ENCODE measurements at regions not wholly inside any gene's neighbourhood (a gene's known extent, or its start where the extent isn't known, plus 50 kb on each side); places are given as distances from the start of the nearest gene placed in this dataset.
"Not testable (repeated sequence)": the region's sequence is repeated elsewhere in the genome, so short reads cannot be mapped to it uniquely, and the experiment has no call there.

DNA sequence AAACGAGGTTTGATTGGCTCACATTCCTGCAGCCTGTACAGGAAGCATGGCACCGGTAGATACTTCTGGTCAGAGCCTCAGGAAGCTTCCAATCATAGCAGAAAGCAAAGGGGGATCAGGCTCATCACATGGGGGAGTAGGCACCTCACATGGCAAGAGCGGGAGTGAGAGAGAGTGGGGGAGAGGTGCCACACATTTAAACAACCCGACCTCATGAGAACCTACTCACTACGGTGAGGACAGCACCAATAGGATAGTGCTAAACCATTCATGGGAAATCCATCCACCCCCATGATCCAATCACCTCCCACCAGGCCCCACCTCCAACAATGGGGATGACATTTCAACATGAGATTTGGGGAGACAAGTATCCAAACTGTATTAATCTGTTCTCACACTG lies 105.8 kb downstream of the SOCS6 start:
- no peaks in the 10 kb centered on the region for H3K27me3 ChIP-seq (ENCODE audit: control insufficient read depth, insufficient read depth, low read length)
- no peak for DNase-seq (ENCODE audit: low read depth, low spot score)
- no peak overlapping the region for H3K4me3 ChIP-seq (ENCODE audit: low read length)
- no peak overlapping the region for H3K27ac ChIP-seq (ENCODE audit: low read length)
- H3K9me3 ChIP-seq (ENCODE audit: control insufficient read depth, insufficient read depth, low read length): no peaks in the 10 kb centered on the region
- no peaks in the 10 kb centered on the region for H3K36me3 ChIP-seq (ENCODE audit: control insufficient read depth, insufficient read depth, low read length)
- no CpG with 5 or more reads among the region's 5 CpGs for WGBS (ENCODE audit: insufficient coverage, insufficient read length)
- H3K4me1 ChIP-seq (ENCODE audit: control insufficient read depth, insufficient read depth, low read length): no peaks in the 10 kb centered on the region

DNA sequence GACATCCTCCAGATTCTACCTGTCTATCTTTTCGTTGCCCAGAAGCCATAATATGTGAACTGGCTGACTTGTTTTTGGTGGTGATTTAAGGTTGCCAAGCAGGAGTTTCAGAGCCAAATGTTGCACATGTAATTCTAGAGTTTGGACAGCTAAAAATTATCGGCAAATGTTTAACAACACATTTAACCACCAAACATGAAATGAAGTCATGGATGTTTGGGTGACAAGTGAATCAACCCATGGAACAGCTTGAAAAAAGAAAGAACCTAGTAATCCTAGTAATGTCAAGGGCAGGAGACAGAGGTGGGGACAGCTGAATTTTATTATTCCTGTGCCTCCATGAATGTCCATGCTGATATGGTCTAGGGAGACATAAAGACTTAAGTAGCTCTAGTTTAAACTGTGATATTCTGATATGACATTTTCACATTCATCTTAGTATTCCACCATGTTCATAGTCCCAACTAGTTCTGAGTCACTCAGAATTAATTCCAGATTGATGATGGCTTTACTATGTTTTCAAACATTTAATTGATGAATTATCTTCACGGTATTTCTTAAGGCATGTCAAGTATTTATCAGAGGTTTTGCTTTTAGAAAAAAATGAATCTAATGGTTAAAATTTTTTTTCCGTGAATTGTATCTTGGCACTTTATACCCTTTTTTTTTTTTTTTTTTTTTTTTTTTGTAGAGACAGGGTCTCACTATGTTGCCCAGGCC lies 101.7 kb downstream of the SOCS6 start:
- H3K27me3 ChIP-seq (ENCODE audit: control insufficient read depth, insufficient read depth, low read length): no peaks in the 10 kb centered on the region
- DNase-seq (ENCODE audit: low read depth, low spot score): no peak
- no peak overlapping the region for H3K27ac ChIP-seq (ENCODE audit: low read length)
- no peak overlapping the region for H3K4me3 ChIP-seq (ENCODE audit: low read length)
- H3K4me1 ChIP-seq (ENCODE audit: control insufficient read depth, insufficient read depth, low read length): no peaks in the 10 kb centered on the region
- H3K9me3 ChIP-seq (ENCODE audit: control insufficient read depth, insufficient read depth, low read length): no peaks in the 10 kb centered on the region
- no peaks in the 10 kb centered on the region for H3K36me3 ChIP-seq (ENCODE audit: control insufficient read depth, insufficient read depth, low read length)
- WGBS (ENCODE audit: insufficient coverage, insufficient read length): no CpG with 5 or more reads among the region's 4 CpGs

DNA sequence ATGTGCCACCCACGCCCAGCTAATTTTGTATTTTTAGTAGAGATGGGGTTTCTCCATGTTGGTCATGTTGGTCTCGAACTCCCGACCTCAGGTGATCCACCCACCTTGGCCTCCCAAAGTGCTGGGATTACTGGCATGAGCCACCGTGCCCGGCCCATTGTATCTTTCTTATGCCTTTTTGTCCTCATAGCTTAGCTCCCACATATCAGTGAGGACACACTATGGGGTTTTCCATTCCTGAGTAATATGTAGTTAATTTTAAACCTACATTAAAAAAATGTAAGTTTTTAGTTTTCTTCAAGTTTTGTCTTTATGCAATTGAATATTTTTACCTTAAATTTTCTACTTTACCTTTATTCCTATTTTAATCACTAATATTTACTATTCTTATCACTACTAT lies 100.2 kb downstream of the SOCS6 start:
- not testable (repeated sequence) for H3K9me3 ChIP-seq (ENCODE audit: control insufficient read depth, insufficient read depth, low read length); H3K36me3 ChIP-seq (ENCODE audit: control insufficient read depth, insufficient read depth, low read length); DNase-seq (ENCODE audit: low read depth, low spot score); H3K4me1 ChIP-seq (ENCODE audit: control insufficient read depth, insufficient read depth, low read length); H3K27me3 ChIP-seq (ENCODE audit: control insufficient read depth, insufficient read depth, low read length); H3K27ac ChIP-seq (ENCODE audit: low read length); H3K4me3 ChIP-seq (ENCODE audit: low read length)
- no CpG with 5 or more reads among the region's 5 CpGs for WGBS (ENCODE audit: insufficient coverage, insufficient read length)

DNA sequence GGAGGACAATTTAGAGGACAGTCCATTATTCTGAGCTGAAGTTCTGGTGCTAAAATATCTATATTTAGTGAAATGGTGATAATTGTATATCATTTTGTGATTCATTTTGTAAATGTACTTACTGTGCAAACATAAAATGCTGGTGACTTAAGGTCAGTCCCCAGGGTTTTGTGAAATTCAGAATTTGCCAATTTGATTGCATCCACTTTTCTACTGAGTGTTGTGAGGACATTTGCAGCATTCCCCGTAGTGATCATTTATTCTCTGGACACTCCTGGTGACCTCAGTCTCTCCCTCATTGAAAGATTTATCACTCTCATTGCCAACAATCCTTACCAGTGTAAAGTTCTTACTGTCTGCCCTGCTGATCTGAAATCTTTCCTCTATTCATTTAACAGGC lies 98.2 kb downstream of the SOCS6 start:
- WGBS (ENCODE audit: insufficient coverage, insufficient read length): no CpG with 5 or more reads among the region's 1 CpG
- no peak for DNase-seq (ENCODE audit: low read depth, low spot score)
- Histone ChIP-seq H3K4me3 (ENCODE audit: low read length) (no peak overlapping the region), H3K27me3 (ENCODE audit: control insufficient read depth, insufficient read depth, low read length) (no peaks in the 10 kb centered on the region), H3K36me3 (ENCODE audit: control insufficient read depth, insufficient read depth, low read length) (no peaks in the 10 kb centered on the region), H3K4me1 (ENCODE audit: control insufficient read depth, insufficient read depth, low read length) (peaks cover under 1% of the 10 kb centered on the region; the same call in 1 of the 2 replicates), H3K9me3 (ENCODE audit: control insufficient read depth, insufficient read depth, low read length) (no peaks in the 10 kb centered on the region), H3K27ac (ENCODE audit: low read length) (no peak overlapping the region)

DNA sequence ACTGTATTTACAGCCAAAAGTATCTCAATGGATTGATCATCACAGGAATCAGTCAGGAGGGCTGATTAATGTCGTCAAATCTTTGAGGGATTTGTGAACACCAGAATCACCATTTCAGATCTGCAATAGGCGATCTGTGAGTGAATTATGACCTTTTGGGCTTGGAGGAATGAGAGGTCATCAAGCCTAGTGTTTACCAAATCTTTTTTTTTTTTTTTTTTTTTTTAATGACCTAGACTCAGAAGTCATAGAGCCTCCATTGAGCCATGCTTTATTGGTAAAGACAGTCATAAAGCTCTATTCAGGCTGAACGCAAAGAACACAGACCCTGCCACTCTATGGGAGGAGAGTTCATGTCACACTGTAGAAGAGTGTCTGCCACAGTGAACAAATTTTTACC lies 97.7 kb downstream of the SOCS6 start:
- no peaks in the 10 kb centered on the region for H3K9me3 ChIP-seq (ENCODE audit: control insufficient read depth, insufficient read depth, low read length)
- H3K4me1 ChIP-seq (ENCODE audit: control insufficient read depth, insufficient read depth, low read length): peaks cover 2% of the 10 kb centered on the region; the same call in 1 of the 2 replicates
- WGBS (ENCODE audit: insufficient coverage, insufficient read length): no CpG with 5 or more reads among the region's 3 CpGs
- H3K27me3 ChIP-seq (ENCODE audit: control insufficient read depth, insufficient read depth, low read length): no peaks in the 10 kb centered on the region
- DNase-seq (ENCODE audit: low read depth, low spot score): no peak
- no peak overlapping the region for H3K27ac ChIP-seq (ENCODE audit: low read length)
- no peak overlapping the region for H3K4me3 ChIP-seq (ENCODE audit: low read length)
- H3K36me3 ChIP-seq (ENCODE audit: control insufficient read depth, insufficient read depth, low read length): no peaks in the 10 kb centered on the region

DNA sequence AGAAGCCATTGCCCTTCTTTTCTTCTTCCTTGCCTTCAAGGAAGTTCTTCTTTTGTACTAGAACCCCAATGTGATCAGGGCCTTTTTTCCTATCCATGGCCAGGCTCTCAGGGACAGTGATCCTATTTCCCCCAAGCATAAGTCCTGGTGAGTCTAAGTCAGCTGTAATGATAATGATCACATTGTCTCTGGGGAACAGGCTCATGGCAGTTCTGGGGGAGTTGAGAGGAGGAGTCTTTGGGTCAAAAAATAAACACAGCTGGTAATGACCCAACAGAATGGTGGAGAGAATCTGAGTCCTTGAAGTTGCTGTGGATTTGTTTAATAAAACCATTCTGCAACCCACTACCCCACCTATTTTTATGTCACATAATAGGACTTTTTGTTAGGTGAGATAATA lies 96.6 kb downstream of the SOCS6 start:
- no peaks in the 10 kb centered on the region for H3K27me3 ChIP-seq (ENCODE audit: control insufficient read depth, insufficient read depth, low read length)
- H3K9me3 ChIP-seq (ENCODE audit: control insufficient read depth, insufficient read depth, low read length): no peaks in the 10 kb centered on the region
- no peak for DNase-seq (ENCODE audit: low read depth, low spot score)
- H3K36me3 ChIP-seq (ENCODE audit: control insufficient read depth, insufficient read depth, low read length): no peaks in the 10 kb centered on the region
- H3K27ac ChIP-seq (ENCODE audit: low read length): no peak overlapping the region
- no peak overlapping the region for H3K4me3 ChIP-seq (ENCODE audit: low read length)
- H3K4me1 ChIP-seq (ENCODE audit: control insufficient read depth, insufficient read depth, low read length): peaks cover 2% of the 10 kb centered on the region; the same call in 1 of the 2 replicates

DNA sequence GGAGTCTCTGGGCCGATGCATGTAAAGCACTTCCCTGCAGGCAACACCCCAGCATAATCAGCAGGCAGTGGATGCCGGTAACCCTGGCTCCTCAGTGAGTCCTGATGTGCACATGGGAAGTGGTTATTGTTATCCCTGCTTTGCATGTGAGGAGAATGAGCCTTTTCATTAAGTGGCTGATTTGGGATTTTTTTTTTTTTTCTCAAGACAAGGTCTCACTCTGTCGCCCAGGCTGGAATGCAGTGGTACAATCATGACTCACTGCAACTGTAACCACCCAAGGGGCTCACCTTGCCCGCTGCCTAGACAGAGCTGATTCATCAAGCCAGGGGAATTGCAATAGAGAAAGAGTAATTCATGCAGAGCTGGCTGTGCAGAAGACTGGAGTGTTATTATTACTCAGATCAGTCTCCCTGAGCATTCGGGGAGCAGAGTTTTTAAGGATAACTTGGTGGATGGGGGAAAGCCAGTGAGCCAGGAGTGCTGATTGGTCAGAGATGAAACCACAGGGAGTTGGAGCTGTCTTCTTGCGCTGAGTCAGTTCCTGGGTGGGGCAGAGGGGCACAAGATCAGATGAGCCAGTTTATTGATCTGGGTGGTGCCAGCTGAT lies 95.4 kb downstream of the SOCS6 start:
- Histone ChIP-seq H3K27ac (ENCODE audit: low read length) (no peak overlapping the region), H3K4me3 (ENCODE audit: low read length) (no peak overlapping the region), H3K36me3 (ENCODE audit: control insufficient read depth, insufficient read depth, low read length) (no peaks in the 10 kb centered on the region), H3K27me3 (ENCODE audit: control insufficient read depth, insufficient read depth, low read length) (no peaks in the 10 kb centered on the region), H3K4me1 (ENCODE audit: control insufficient read depth, insufficient read depth, low read length) (peaks cover 2% of the 10 kb centered on the region; the same call in 1 of the 2 replicates), H3K9me3 (ENCODE audit: control insufficient read depth, insufficient read depth, low read length) (no peaks in the 10 kb centered on the region)
- DNase-seq (ENCODE audit: low read depth, low spot score): no peak
- no CpG with 5 or more reads among the region's 6 CpGs for WGBS (ENCODE audit: insufficient coverage, insufficient read length)

DNA sequence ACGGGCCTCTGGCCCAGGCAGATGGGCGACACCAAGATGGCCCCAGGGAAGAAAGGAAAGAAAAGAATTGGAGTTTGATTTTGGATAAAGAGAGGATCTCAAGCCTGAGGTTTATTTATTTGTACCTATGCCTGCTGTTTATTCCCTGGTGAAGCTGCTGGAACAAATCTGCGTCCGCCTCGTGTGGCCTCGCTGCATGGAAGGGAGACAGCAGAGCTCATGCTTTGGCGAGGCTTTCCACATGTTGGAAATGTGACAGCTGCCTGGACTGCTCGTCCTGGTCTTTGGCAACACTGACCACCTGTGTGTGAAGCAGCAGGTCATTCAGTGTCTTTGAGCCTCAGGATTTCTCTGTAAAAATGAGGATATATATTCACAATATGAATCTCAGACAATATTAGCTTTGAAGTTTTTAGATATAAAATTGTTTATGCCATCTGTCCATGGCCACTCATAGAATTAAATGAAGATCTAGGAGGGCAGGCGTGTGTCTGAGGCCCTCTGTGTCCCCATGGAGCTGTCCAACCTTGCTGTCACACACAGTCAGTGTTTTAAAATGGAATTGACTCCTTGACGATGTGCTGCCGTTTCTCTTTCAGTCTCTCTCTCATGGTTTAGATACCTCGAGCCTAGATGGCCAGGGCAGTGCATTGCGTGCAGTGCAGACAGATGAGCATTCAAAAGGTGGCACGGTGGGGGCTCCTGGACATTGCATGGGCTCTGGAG lies 94.3 kb downstream of the SOCS6 start:
- Histone ChIP-seq H3K4me3 (ENCODE audit: low read length) (no peak overlapping the region), H3K36me3 (ENCODE audit: control insufficient read depth, insufficient read depth, low read length) (no peaks in the 10 kb centered on the region), H3K27ac (ENCODE audit: low read length) (no peak overlapping the region), H3K27me3 (ENCODE audit: control insufficient read depth, insufficient read depth, low read length) (no peaks in the 10 kb centered on the region), H3K9me3 (ENCODE audit: control insufficient read depth, insufficient read depth, low read length) (no peaks in the 10 kb centered on the region), H3K4me1 (ENCODE audit: control insufficient read depth, insufficient read depth, low read length) (peaks cover 2% of the 10 kb centered on the region; the same call in 1 of the 2 replicates)
- no peak for DNase-seq (ENCODE audit: low read depth, low spot score)
- WGBS (ENCODE audit: insufficient coverage, insufficient read length): no CpG with 5 or more reads among the region's 14 CpGs

DNA sequence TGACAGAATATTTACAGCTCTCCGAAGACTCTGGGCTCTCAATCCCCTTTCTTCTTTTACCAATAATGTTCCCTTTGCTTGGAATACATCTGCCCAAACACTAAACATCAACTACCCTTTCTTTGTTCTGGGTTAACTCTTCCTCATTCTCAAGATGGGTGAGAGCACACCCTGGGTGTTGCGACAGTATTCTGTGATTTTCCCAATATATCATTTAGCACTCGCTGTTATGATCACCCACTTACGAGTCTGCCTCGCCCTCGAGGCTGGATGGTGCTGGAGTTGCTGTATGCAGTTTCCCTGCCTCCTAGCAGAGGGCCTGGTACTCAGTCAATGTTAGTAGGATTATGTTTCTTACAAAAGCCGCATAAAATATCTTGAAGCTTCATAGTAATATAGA lies 93.2 kb downstream of the SOCS6 start:
- WGBS (ENCODE audit: insufficient coverage, insufficient read length): no CpG with 5 or more reads among the region's 7 CpGs
- H3K4me1 ChIP-seq (ENCODE audit: control insufficient read depth, insufficient read depth, low read length): peaks cover 2% of the 10 kb centered on the region; the same call in 1 of the 2 replicates
- H3K27me3 ChIP-seq (ENCODE audit: control insufficient read depth, insufficient read depth, low read length): no peaks in the 10 kb centered on the region; the same call in 1 of the 2 replicates
- no peaks in the 10 kb centered on the region for H3K36me3 ChIP-seq (ENCODE audit: control insufficient read depth, insufficient read depth, low read length)
- no peak overlapping the region for H3K27ac ChIP-seq (ENCODE audit: low read length)
- DNase-seq (ENCODE audit: low read depth, low spot score): no peak
- H3K4me3 ChIP-seq (ENCODE audit: low read length): no peak overlapping the region
- H3K9me3 ChIP-seq (ENCODE audit: control insufficient read depth, insufficient read depth, low read length): no peaks in the 10 kb centered on the region

DNA sequence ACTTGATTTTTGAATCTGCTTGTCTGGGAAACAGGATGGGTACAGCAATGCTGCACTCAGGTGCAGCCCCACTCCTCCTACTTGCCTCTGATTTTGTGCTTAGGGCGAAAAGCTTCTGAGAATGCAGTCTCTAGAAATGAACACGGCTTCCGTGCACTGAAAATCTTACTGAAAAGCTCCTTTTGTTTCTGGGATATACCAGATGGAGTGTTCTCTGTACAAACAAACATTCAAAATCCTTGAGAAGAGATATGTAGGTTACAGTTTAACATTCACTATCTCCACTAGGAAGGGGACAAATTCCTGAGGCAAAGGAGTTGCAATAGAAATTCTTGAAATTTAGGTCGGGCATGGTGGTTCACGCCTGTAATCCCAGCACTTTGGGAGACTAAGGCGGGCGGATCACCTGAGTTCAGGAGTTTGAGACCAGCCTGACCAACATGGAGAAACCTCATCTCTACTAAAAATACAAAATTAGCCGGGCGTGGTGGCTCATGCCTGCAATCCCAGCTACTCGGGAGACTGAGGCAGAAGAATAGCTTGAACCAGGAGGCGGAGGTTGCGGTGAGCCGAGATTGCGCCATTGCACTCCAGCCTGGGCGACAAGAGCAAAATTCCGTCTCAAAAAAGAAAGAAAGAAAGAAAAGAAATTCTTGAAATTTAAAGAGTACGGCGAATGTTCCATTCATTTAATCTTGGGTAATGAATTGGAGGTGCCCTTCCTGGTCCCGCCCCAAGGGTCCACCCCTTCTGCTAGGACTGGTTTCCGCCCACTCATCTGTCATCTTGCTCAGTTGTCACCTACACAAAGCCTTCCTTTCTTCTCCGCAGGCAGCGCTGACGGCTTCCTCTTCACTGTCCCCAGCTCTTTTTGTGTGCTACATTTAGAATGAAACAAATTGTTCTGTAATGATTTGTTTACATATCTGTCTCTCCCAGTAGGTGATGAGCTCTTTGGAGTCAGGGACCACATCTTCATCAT lies 92.4 kb downstream of the SOCS6 start:
- WGBS (ENCODE audit: insufficient coverage, insufficient read length): no CpG with 5 or more reads among the region's 23 CpGs
- Histone ChIP-seq H3K27ac (ENCODE audit: low read length) (no peak overlapping the region), H3K27me3 (ENCODE audit: control insufficient read depth, insufficient read depth, low read length) (no peaks in the 10 kb centered on the region; the same call in 1 of the 2 replicates), H3K4me3 (ENCODE audit: low read length) (no peak overlapping the region), H3K36me3 (ENCODE audit: control insufficient read depth, insufficient read depth, low read length) (no peaks in the 10 kb centered on the region), H3K4me1 (ENCODE audit: control insufficient read depth, insufficient read depth, low read length) (peaks cover 2% of the 10 kb centered on the region; the same call in 1 of the 2 replicates), H3K9me3 (ENCODE audit: control insufficient read depth, insufficient read depth, low read length) (no peaks in the 10 kb centered on the region)
- no peak for DNase-seq (ENCODE audit: low read depth, low spot score)
